Fibroblast of skin of abdomen (primary cell): ENCODE measurements at regions not wholly inside any gene's neighbourhood (a gene's known extent, or its start where the extent isn't known, plus 50 kb on each side); places are given as distances from the start of the nearest gene placed in this dataset.
"Not testable (repeated sequence)": the region's sequence is repeated elsewhere in the genome, so short reads cannot be mapped to it uniquely, and the experiment has no call there.

Experiments used
- DNase-seq: peaks from one replicate; pipeline ENCODE4 v3.0.0-alpha.2; 2013

- peak; percentile 96 for DNase-seq
Measured at GRCh38 chr3:153221748-153222162, 59.7 kb downstream of the RAP2B start.

DNA sequence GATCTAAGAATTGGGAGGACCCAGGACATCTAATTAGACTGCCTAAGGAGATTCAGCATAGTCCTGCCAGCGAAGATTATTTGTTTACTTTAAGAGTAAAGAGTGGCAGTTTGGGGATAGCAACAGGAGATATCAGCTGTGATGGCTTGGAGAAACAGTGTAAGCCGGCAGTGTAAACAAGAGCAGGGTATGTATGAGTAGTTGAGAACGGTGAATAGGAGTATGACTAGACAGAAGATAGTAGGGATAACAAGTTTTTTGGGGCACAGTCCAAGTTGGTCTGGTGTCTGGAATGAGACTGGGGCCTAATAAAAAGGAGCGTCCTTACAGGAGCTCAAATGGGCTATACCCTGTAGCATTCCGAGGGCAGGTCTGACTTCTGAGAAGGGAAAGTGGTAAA, 64.9 kb downstream of the RAP2B start:
- not testable (repeated sequence) for DNase-seq

DNA sequence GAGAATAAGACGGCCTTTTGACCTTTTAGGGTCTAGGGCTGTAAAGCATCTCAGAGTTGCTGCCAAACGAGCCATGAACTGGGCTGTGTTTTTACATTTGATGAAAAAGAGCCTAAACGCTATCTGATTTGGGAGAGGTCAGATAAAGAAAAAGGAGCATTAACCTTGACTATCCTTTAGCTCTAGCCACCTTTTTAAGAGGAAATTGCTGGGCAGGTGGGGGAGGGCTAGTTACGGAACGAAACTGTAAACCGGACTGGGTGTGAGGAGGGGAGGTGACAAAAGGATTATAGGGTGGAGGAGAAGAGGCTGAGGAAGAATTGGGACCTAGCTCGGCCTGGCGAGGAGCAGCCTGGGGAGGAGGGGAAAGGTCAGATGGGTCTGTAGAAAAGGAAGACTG, 68.4 kb downstream of the RAP2B start:
- not testable (repeated sequence) for DNase-seq

GRCh38 chr3:153231245-153231644, 69.2 kb downstream of the RAP2B start:
- DNase-seq, result not testable (repeated sequence)

GRCh38 chr3:153232050-153232752, 70.2 kb downstream of the RAP2B start:
- DNase-seq, result not testable (repeated sequence)

DNA sequence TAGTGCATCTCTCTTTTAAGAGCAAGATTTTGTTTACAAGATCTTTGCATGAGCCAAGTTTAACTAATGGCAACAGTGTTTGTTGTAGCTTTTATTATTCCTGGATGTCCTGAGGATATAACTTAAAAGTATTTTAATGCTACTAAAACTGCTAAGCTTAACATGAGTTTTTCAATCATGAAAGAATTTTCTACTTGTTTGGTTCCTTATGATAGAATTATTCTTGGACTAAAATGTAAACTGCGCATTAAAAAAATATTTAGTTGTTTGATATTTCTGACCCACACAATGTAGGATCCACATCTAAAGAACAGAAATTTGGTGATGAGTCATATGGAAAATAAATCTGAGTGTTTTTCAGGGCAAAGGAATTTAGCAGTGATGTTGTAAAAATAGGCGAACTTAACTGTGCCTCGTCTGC, 70.8 kb downstream of the RAP2B start:
- peak; percentile 73 for DNase-seq

DNA sequence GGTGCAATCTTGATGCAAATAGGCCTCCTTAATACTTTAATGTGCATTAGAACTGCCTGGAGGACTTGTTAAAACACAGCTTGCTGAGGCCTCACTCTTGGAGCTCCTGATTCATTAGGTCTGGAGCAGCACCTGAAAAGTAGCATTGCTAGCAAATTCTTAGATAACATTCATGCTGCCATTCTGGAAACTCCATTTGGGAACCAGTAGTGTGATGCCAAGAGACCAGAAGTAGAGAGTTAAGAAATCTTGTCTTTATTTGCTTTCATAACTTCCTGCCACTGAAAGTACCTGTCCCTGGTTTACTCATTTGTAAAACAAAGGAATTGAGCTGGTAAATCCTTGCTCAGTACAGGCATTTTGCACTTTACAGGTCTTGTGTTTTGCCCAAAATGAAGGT, 72.0 kb downstream of the RAP2B start:
- DNase-seq, result no peak

DNA sequence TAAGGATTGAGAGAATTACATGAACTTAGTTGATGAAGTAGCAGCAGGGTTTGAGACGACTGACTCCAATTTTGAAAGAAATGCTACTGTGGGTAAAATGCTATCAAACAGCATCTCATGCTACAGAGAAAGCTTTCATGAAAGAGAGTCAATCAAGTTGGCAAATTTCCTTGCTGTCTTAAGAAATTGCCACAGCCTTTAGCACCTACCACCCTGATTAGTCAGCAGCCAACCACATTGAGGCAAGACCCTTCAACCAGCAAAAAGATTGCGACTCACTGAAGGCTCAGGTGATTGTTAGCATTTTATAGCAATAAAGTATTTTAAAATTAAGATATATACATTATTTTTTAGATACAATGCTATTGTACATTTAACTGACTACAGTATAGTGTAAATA, 80.9 kb downstream of the RAP2B start:
- DNase-seq, result no peak

DNA sequence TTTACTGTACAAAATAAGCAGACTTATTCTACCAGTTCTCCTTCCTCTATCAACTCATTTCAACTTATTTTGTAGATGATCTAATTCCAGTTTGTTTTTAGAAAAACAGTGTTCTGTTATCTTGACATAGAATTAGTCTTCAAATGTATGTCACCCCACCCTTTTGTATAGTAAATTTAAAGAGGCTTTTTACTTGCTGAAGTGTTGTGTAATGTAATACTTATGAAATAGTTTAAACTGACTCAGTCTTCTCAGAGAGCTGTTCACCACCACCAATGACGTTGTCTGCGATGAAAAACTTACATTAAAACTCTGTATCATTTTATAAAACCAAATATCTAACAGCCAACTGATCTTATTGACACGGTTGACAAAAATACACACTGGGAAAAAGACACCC, 82.9 kb downstream of the RAP2B start:
- DNase-seq, result peak; percentile 48

- DNase-seq, result peak; percentile 62
Measured at GRCh38 chr3:153245661-153246060, 83.6 kb downstream of the RAP2B start.

GRCh38 chr3:153246331-153246730, 84.3 kb downstream of the RAP2B start:
- no peak for DNase-seq

GRCh38 chr3:153246806-153247205, 84.8 kb downstream of the RAP2B start:
- peak; percentile 92 for DNase-seq

GRCh38 chr3:153247331-153248330, 85.6 kb downstream of the RAP2B start:
- no peak for DNase-seq

DNA sequence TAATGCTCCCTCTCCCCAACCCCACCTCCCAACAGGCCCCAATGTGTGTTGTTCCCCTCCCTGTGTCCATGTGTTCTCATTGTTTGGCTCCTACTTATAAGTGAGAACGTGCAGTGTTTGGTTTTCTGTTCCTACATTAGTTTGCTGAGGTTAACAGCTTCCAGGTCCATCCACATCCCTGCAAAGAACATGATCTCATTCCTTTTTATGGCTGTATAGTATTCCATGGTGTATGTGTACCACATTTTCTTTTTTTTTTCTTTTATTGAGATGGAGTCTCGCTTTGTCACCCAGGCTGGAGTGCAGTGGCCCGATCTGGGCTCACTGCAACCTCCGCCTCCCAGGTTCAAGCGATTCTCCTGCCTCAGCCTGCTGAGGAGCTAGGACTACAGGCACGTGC, 86.8 kb downstream of the RAP2B start:
- DNase-seq, result not testable (repeated sequence)

DNA sequence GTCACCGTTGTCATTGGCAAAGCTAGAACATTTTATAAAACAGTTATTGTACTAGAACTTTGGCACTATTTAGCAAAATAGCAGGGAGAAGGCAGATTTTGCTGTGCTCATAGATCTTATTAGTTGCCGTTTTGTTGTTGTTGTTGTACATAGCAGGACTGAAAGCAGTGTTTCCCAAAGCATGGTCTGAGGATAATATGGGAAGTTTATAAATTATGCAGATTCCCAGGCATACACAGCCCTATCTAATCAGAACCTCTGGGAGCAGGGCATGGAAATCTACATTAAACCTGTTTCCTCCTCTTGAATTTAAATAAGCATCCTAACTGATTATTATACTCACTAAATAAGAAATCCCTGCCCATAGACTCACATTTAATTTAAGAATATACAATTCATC, 87.9 kb downstream of the RAP2B start:
- DNase-seq, result no peak

DNA sequence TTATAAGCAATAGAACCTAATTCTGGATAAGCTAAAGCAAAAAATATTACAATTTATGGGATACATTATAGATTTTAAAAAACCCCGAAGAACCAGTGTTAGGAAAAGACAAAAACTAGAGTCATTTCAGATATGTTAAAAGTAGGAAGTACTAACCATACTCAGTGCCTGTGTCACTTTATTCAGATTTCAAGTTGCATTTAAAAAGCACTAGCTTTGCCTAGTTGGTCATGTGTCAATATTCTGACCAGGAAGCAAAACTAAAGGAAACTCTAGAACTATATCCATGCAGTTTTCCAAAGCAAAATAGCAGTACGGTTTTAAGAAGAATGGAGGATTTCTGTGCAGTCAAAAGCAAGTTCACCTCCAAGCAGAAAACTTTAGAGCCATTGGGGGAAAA, 88.4 kb downstream of the RAP2B start:
- DNase-seq, result no peak

GRCh38 chr3:153252963-153253362, 90.9 kb downstream of the RAP2B start:
- DNase-seq, result no peak

- no peak for DNase-seq
Measured at GRCh38 chr3:153254361-153254760, 92.3 kb downstream of the RAP2B start.

DNA sequence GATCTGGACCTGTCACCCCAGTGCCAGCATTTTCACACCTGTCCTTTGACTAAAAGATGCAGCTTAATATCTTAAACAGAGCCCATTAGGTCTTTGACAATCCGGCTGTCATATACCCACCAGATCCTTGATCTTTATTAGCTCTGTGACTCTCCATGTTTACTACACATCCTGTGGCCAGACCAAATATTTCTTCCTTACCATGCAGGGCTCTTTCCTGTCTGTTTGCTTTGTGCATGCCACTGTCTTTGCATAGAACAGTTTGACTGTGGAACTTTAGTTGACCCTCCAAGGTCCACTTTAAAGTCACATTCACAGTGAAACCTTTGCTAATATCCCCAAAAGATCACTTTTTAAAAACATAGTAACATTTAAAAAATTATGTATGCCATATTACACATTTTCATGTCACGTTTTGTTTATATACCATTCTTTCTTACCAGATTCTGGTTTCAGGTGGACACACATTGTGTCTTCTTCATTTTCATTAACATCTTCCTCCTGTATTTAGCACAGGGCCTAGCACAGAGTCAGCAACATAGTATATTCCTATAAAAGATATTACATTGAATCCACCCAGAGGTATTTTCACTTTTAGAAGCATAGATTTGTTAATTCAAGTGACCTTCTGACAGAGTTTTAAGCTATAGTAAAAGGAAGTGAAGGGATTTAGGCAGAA, 95.8 kb downstream of the RAP2B start:
- DNase-seq, result peak; percentile 11

GRCh38 chr3:153259956-153260355, 97.9 kb downstream of the RAP2B start:
- DNase-seq, result no peak

DNA sequence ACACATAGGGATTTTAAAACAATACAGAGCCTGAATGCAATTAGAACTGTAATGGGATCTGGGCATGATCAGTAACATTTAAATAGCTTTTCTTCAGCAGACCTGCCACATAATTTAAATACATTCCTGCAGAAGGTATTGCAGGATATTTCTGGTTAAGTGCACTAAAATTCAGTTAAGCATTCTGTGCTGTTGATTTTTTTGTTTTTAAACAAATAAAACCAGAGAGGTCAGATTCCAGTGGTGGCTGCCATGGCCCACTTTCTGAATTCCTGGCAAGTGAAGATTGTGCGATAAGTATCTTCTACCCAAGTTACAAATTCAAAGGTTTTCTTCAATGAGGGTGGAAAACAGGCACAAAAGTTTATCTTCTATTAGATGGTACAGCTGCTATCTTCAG, 98.7 kb downstream of the RAP2B start:
- no peak for DNase-seq

- DNase-seq, result no peak
Measured at GRCh38 chr3:153266619-153267018, 104.6 kb downstream of the RAP2B start.
